GM20000 (cell line): ENCODE measurements at regions not wholly inside any gene's neighbourhood (a gene's known extent, or its start where the extent isn't known, plus 50 kb on each side); places are given as distances from the start of the nearest gene placed in this dataset.
"Not testable (repeated sequence)": the region's sequence is repeated elsewhere in the genome, so short reads cannot be mapped to it uniquely, and the experiment has no call there.

Source experiments
- DNase-seq: peaks from one replicate; pipeline ENCODE4 v3.0.0; 2012; ENCODE audit warnings: low spot score
- CTCF ChIP-seq: IDR thresholded peaks from 2 replicates; pipeline ENCODE4 v1.5.1; 2012; ENCODE audit warnings: mild to moderate bottlenecking, control low read depth; ENCODE audit errors: extremely low read depth, missing control alignments

DNA sequence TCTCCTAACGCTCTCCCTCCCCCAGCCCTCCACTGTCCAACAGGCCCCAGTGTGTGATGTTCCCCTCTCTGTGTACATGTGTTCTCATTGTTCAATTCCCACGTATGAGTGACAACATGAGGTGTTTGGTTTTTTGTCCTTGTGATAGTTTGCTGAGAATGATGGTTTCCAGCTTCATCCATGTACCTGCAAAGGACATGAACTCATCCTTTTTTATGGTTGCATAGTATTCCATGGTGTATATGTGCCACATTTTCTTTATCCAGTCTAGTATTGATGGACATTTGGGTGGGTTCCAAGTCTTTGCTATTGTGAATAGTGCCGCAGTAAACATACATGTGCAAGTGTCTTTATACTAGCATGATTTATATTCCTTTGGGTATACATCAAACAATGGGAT, 347.4 kb downstream of the MAGEE1 start:
- DNase-seq = not testable (repeated sequence)

DNA sequence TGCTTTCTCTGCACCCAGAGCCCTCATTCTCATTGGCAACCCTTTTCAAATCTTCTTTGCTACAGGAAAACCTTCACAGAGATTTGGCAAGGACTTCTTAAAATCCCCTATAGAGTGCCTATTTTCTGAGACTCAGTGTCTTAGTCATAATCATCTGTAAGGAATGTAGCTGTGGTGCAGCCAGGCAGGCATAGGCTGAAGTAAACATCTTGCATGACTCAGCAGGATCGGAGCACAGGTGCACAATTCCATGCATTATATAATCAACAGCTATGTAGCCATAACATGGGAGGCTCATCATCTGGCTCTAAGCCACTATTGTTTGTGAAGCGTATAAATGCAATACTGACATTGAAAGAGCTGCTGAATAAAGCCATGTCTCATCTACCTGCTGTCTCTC, 368.8 kb downstream of the MAGEE1 start:
- DNase-seq = no peak
- no peak for TF ChIP-seq CTCF

GRCh38 chrX:76802708-76803107, 375.2 kb downstream of the MAGEE1 start:
- no peak for DNase-seq

GRCh38 chrX:76815754-76816153, 388.2 kb downstream of the MAGEE1 start:
- no peak for DNase-seq
- TF ChIP-seq CTCF = no peak

More at GRCh38 chrX:76802708-76803107, 375.2 kb downstream of the MAGEE1 start:
- TF ChIP-seq CTCF = no peak

GRCh38 chrX:76817279-76817678, 389.8 kb downstream of the MAGEE1 start:
- not testable (repeated sequence) for DNase-seq

DNA sequence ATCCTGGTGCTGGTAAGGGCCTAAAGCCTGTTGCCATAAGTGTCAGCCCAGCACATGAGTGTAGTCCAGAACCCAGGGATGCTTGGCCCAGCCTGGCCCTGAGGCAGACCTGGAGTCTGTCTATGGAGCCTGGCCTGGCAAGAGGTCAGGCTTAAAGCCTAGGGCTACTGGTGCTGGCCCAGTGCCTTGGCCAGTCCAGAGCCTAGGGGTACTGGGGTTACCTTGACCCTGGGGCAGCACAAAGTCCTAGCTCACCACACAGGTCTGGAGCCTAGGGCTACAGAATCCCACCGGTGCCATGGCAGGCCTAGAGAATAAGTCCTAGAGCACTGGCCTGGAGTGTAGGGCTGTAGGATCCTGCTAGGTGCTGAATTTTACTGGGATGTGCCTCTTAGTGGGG, 393.8 kb downstream of the MAGEE1 start:
- TF ChIP-seq CTCF = no peak

DNA sequence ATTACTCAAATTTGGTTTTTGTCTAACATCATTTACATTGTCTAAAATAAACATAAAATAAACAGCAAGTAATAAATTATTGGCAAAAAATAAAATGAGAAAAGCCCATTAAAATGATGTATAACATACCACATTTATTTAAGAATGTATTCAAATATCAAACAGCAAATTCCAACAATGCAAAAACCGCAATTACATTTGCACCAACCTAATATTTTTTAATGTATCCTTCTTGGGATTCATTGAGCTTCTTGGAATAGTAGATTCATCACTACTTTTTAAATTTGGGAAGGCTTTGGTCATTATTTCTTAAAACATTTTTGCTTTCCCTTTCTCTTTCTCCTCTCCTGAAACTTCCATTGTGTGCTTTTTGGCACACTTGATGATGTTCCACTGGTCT, 400.2 kb downstream of the MAGEE1 start:
- no peak for DNase-seq
- TF ChIP-seq CTCF = no peak

More for the DNA sequence above, 393.8 kb downstream of the MAGEE1 start:
- no peak for DNase-seq

DNA sequence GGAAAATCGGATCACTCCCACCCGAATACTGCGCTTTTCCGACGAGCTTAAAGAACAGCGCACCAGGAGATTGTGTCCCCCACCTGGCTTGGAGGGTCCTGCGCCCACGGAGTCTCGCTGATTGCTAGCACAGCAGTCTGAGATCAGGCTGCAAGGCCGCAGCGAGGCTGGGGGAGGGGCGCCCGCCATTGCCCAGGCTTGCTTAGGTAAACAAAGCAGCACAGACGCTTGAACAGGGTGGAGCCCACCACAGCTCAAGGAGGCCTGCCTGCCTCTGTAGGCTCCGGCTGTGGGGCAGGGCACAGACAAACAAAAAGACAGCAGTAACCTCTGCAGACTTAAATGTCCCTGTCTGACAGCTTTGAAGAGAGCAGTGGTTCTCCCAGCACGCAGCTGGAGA, 413.4 kb downstream of the MAGEE1 start:
- DNase-seq = not testable (repeated sequence)

DNA sequence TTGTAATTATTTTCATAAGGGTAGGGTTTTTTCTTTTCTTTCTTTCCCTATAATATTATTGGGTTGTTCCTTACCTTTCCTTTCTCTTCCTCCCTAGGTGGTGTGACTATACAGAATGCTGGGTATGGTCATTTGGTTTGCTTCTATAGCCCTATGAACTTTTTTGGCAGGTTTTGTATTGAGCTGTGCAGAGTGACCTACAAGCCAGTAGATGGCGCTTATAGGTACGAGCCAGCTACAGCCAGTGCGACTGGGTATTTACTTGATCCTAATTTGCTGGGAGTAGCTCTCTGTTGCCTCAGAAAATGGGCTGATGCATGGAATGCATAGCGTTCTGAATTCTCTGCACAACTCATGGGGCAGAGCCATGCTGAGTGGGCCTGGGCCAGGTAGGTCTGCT, 423.3 kb downstream of the MAGEE1 start:
- DNase-seq = no peak
- no peak for TF ChIP-seq CTCF
